ENCODE measurements at regions not wholly inside any gene's neighbourhood (a gene's known extent, or its start where the extent isn't known, plus 50 kb on each side); places are given as distances from the start of the nearest gene placed in this dataset.

- ATAC-seq, result no peak
- no peak for DNase-seq (ENCODE audit: low spot score)
These were observed 77.4 kb upstream of the PLCL2 start for GRCh38 chr3:16807391-16807790.

GRCh38 chr3:16808393-16809107 is 76.2 kb upstream of the PLCL2 start:
- ATAC-seq (no peak), DNase-seq (ENCODE audit: low spot score) (no peak)

- ATAC-seq, result no peak
- no peak for DNase-seq (ENCODE audit: low spot score)
These were observed 75.3 kb upstream of the PLCL2 start for GRCh38 chr3:16809482-16809881.

GRCh38 chr3:16809993-16810392 is 74.8 kb upstream of the PLCL2 start:
- no peak for DNase-seq (ENCODE audit: low spot score)
- ATAC-seq, result no peak

- no peak for DNase-seq (ENCODE audit: low spot score)
- peak; percentile 27 for ATAC-seq
These were observed 74.0 kb upstream of the PLCL2 start for GRCh38 chr3:16810593-16811367.

GRCh38 chr3:16811950-16812349 is 72.8 kb upstream of the PLCL2 start:
- DNase-seq (ENCODE audit: low spot score) (no peak), ATAC-seq (no peak)

GRCh38 chr3:16813336-16813735 is 71.4 kb upstream of the PLCL2 start:
- DNase-seq (ENCODE audit: low spot score) (no peak), ATAC-seq (no peak)

GRCh38 chr3:16816048-16816780 is 68.5 kb upstream of the PLCL2 start:
- DNase-seq (ENCODE audit: low spot score) (no peak), ATAC-seq (no peak)

GRCh38 chr3:16817197-16817596 is 67.6 kb upstream of the PLCL2 start:
- no peak for DNase-seq (ENCODE audit: low spot score)
- no peak for ATAC-seq

- ATAC-seq, result no peak
- no peak for DNase-seq (ENCODE audit: low spot score)
These were observed 66.6 kb upstream of the PLCL2 start for GRCh38 chr3:16818194-16818593.

GRCh38 chr3:16818945-16819344 is 65.8 kb upstream of the PLCL2 start:
- no peak for ATAC-seq
- DNase-seq (ENCODE audit: low spot score), result no peak

GRCh38 chr3:16820485-16820884 is 64.3 kb upstream of the PLCL2 start:
- ATAC-seq, result no peak
- no peak for DNase-seq (ENCODE audit: low spot score)

GRCh38 chr3:16821053-16821452 is 63.7 kb upstream of the PLCL2 start:
- no peak for DNase-seq (ENCODE audit: low spot score)
- ATAC-seq, result peak; percentile 59

GRCh38 chr3:16824081-16824696 is 60.6 kb upstream of the PLCL2 start:
- no peak for ATAC-seq
- no peak for DNase-seq (ENCODE audit: low spot score)

GRCh38 chr3:16825617-16826204 is 59.0 kb upstream of the PLCL2 start:
- DNase-seq (ENCODE audit: low spot score), result no peak
- no peak for ATAC-seq

- ATAC-seq (peak; percentile 76), DNase-seq (ENCODE audit: low spot score) (no peak)
These were observed 55.9 kb upstream of the PLCL2 start for GRCh38 chr3:16828815-16829214.

- ATAC-seq, result no peak
- no peak for DNase-seq (ENCODE audit: low spot score)
These were observed 52.9 kb upstream of the PLCL2 start for GRCh38 chr3:16831846-16832245.

GRCh38 chr3:16834214-16834613 is 50.5 kb upstream of the PLCL2 start:
- DNase-seq (ENCODE audit: low spot score) (no peak), ATAC-seq (no peak)

- DNase-seq (ENCODE audit: low spot score) (no peak), ATAC-seq (peak; percentile 5)
These were observed 50.0 kb upstream of the PLCL2 start for GRCh38 chr3:16834753-16835152.
